HepG2 (cell line): ENCODE measurements at regions not wholly inside any gene's neighbourhood (a gene's known extent, or its start where the extent isn't known, plus 50 kb on each side); places are given as distances from the start of the nearest gene placed in this dataset.
A peak's percentile ranks its signal among the peaks of the same experiment; 100 is the strongest.

Experiments
- ATF4 ChIP-seq, 2 experiments: fragments of 450-650 bp in 1 of 2; sonication (generic) in 1 of 2; formaldehyde crosslinking; IDR thresholded peaks; 2 replicates each; pipeline versions ENCODE4 v1.5.0 to v1.8.0; 2020 to 2022; ENCODE audit warnings: mild to moderate bottlenecking in 1 of 2, missing genetic modification reagents in 1 of 2
- BRF2 ChIP-seq: sonication (generic); formaldehyde crosslinking; IDR thresholded peaks from 2 replicates; pipeline ENCODE4 v1.8.1; 2022; ENCODE audit warnings: mild to moderate bottlenecking, missing genetic modification reagents
- CENPBD1 ChIP-seq: sonication (generic); formaldehyde crosslinking; IDR thresholded peaks from 2 replicates; pipeline ENCODE4 v1.8.0; 2022; ENCODE audit warnings: missing genetic modification reagents, low read depth, mild to moderate bottlenecking, borderline replicate concordance
- CREM ChIP-seq, 2 experiments: sonication (generic) in 1 of 2; formaldehyde crosslinking in 1 of 2; IDR thresholded peaks; 2 replicates each; pipeline versions ENCODE4 v1.4.0 to v1.6.1; 2016 to 2020; ENCODE audit warnings: antibody characterized with exemption in 1 of 2, mild to moderate bottlenecking in 1 of 2, missing genetic modification reagents in 1 of 2
- DDIT3 ChIP-seq: sonication (generic); formaldehyde crosslinking; IDR thresholded peaks from 2 replicates; pipeline ENCODE4 v1.4.0; 2020; ENCODE audit warnings: mild to moderate bottlenecking, missing genetic modification reagents
- FLYWCH1 ChIP-seq: sonication (generic); formaldehyde crosslinking; IDR thresholded peaks from 2 replicates; pipeline ENCODE4 v1.8.1; 2023; ENCODE audit warnings: mild to moderate bottlenecking, missing genetic modification reagents
- MEF2D ChIP-seq: sonication (generic); formaldehyde crosslinking; IDR thresholded peaks from 2 replicates; pipeline ENCODE4 v1.5.1; 2020; ENCODE audit warnings: mild to moderate bottlenecking, missing genetic modification reagents
- MYPOP ChIP-seq: sonication (generic); formaldehyde crosslinking; IDR thresholded peaks from 2 replicates; pipeline ENCODE4 v1.8.1; 2023; ENCODE audit warnings: mild to moderate bottlenecking, moderate library complexity, missing genetic modification reagents
- SOX13 ChIP-seq, 3 experiments: fragments of 450-650 bp in 1 of 3; sonication (generic) in 1 of 3; formaldehyde crosslinking in 1 of 3; IDR thresholded peaks in 2 of 3; conservative IDR thresholded peaks in 1 of 3; 2 replicates each; pipeline versions ENCODE4 v1.5.0 to v1.6.1; 2016 to 2020; ENCODE audit warnings: antibody characterized with exemption in 1 of 3, mild to moderate bottlenecking in 1 of 3, missing compliant biosample characterization in 1 of 3, missing genetic modification reagents in 1 of 3, moderate library complexity in 1 of 3
- TBL1XR1 ChIP-seq: fragments of 150-350 bp; IDR thresholded peaks from 2 replicates; pipeline ENCODE4 v1.6.1; 2014; ENCODE audit warnings: borderline replicate concordance, low read length; ENCODE audit not compliant: partially characterized antibody
- THRA ChIP-seq: sonication (generic); formaldehyde crosslinking; IDR thresholded peaks from 2 replicates; pipeline ENCODE4 v1.4.0; 2020; ENCODE audit warnings: missing genetic modification reagents, borderline replicate concordance
- ZKSCAN5 ChIP-seq: sonication (generic); formaldehyde crosslinking; IDR thresholded peaks from 2 replicates; pipeline ENCODE4 v1.5.1; 2020; ENCODE audit warnings: mild to moderate bottlenecking, missing genetic modification reagents
- ZNF383 ChIP-seq: sonication (generic); formaldehyde crosslinking; IDR thresholded peaks from 2 replicates; pipeline ENCODE4 v1.4.0; 2020; ENCODE audit warnings: missing genetic modification reagents, mild to moderate bottlenecking, borderline replicate concordance
- ZZZ3 ChIP-seq: sonication (generic); formaldehyde crosslinking; IDR thresholded peaks from 2 replicates; pipeline ENCODE4 v1.4.0; 2020; ENCODE audit warnings: missing genetic modification reagents, mild to moderate bottlenecking, borderline replicate concordance

GRCh38 chr3:72155391-72156064, 370.6 kb upstream of the PROK2 start (continued):
- TF ChIP-seq ATF4 (CRISPR knock-in tag; IDR thresholded peaks at IDR 0.05): peak in 1 of 2 experiments; percentile 51; a peak in 2 of 4 replicates
- TF ChIP-seq MYPOP (CRISPR knock-in tag): no peak
- no peak for TF ChIP-seq ZZZ3
- no peak for TF ChIP-seq TBL1XR1
- no peak for TF ChIP-seq CENPBD1 (CRISPR knock-in tag)
- no peak for TF ChIP-seq THRA (CRISPR knock-in tag)
- no peak for TF ChIP-seq DDIT3 (CRISPR knock-in tag)
- no peak for TF ChIP-seq SOX13 (IDR thresholded peaks at IDR 0.05)
- TF ChIP-seq SOX13 (CRISPR knock-in tag; conservative IDR thresholded peaks at IDR 0.05 in 1 of 2, IDR thresholded peaks at IDR 0.05 in 1 of 2): peak in 1 of 2 experiments; percentile 64; a peak in 2 of 4 replicates
- TF ChIP-seq MEF2D (CRISPR knock-in tag): peak; percentile 73; the same call in 1 of the 2 replicates
- TF ChIP-seq BRF2: no peak
- no peak for TF ChIP-seq ZNF383 (CRISPR knock-in tag)
- TF ChIP-seq CREM (IDR thresholded peaks at IDR 0.05): peak; percentile 23; the same call in 1 of the 2 replicates
- TF ChIP-seq CREM (CRISPR knock-in tag; IDR thresholded peaks at IDR 0.05): no peak
- no peak for TF ChIP-seq ZKSCAN5 (CRISPR knock-in tag)
- TF ChIP-seq FLYWCH1 (CRISPR knock-in tag): no peak
